Endothelial cell of umbilical vein (primary cell): ENCODE measurements at regions not wholly inside any gene's neighbourhood (a gene's known extent, or its start where the extent isn't known, plus 50 kb on each side); places are given as distances from the start of the nearest gene placed in this dataset.
A peak's percentile ranks its signal among the peaks of the same experiment; 100 is the strongest.
"Not testable (repeated sequence)": the region's sequence is repeated elsewhere in the genome, so short reads cannot be mapped to it uniquely, and the experiment has no call there.

Experiments
- BruUV-seq: library from RNA; stranded (reverse); fragments of 400-500 nt; replicated peaks from 2 replicates; lab custom pipeline; 2021; lab: Mats Ljungman, UMichigan
- CTCF ChIA-PET: fragments of 300-600, 350-600 bp; sonication (Branson Sonifier 250); formaldehyde crosslinking; loops from one replicate; lab custom pipeline; 2021; ENCODE audit warnings: antibody characterized with exemption, inconsistent platforms; lab: Charles Lee
- POLR2A ChIA-PET: fragments of 300-600, 350-600 bp; sonication (Branson Sonifier 250); formaldehyde crosslinking; loops from one replicate; lab custom pipeline; 2021; ENCODE audit warnings: antibody characterized with exemption, inconsistent platforms; lab: Charles Lee
- DNase-seq: peaks from one replicate; pipeline ENCODE4 v3.0.0-alpha.2; 2011; ENCODE audit warnings: low read depth, low spot score
- FAIRE-seq: peaks from 2 replicates; lab custom pipeline; 2011; peaks lifted over from hg19 to GRCh38; lab: Jason Lieb, UNC
- H2AFZ ChIP-seq: 2 replicates; pipeline ENCODE4 v1.6.0; 2012; ENCODE audit warnings: low read depth, low read length, control low read depth, inconsistent platforms
- H3K27ac ChIP-seq: 2 replicates; pipeline ENCODE4 v1.5.1; 2011; ENCODE audit warnings: low read depth, mild to moderate bottlenecking, control low read depth, low read length, moderate library complexity; ENCODE audit not compliant: insufficient read depth
- H3K27me3 ChIP-seq, 2 experiments: 2 replicates each; pipeline versions ENCODE4 v1.6.0 to v1.6.1; 2011; ENCODE audit warnings: low read length in 2 of 2, mixed read lengths in 1 of 2; ENCODE audit not compliant: control insufficient read depth in 2 of 2, insufficient read depth in 2 of 2
- H3K36me3 ChIP-seq, 2 experiments: 2 replicates in 1 of 2; 3 replicates in 1 of 2; pipeline ENCODE4 v1.5.1; 2011; ENCODE audit warnings: low read length in 2 of 2, mild to moderate bottlenecking in 1 of 2, moderate library complexity in 1 of 2; ENCODE audit not compliant: control insufficient read depth in 2 of 2, insufficient read depth in 2 of 2; ENCODE audit errors: extremely low read depth in 1 of 2
- H3K4me1 ChIP-seq: 3 replicates; pipeline ENCODE4 v1.5.1; 2011; ENCODE audit warnings: mild to moderate bottlenecking, low read length; ENCODE audit not compliant: control insufficient read depth, insufficient read depth; ENCODE audit errors: extremely low read depth
- H3K4me2 ChIP-seq: 2 replicates; pipeline ENCODE4 v1.6.1; 2011; ENCODE audit warnings: low read length, control low read depth, mixed read lengths; ENCODE audit not compliant: insufficient read depth
- H3K4me3 ChIP-seq, 3 experiments: fragments of 200-600 bp in 1 of 3; sonication (generic), shearing (Covaris generic) in 1 of 3; replicated peaks in 1 of 3; 2 replicates each; pipeline ENCODE4 v1.5.1; 2011 to 2016; ENCODE audit warnings: control low read depth in 3 of 3, low read length in 3 of 3, mild to moderate bottlenecking in 2 of 3, inconsistent platforms in 1 of 3, low read depth in 1 of 3, moderate library complexity in 1 of 3; ENCODE audit not compliant: insufficient read depth in 1 of 3
- H3K79me2 ChIP-seq: 2 replicates; pipeline ENCODE4 v1.6.0; 2012; ENCODE audit warnings: low read length, inconsistent platforms; ENCODE audit not compliant: control insufficient read depth, insufficient read depth
- H3K9ac ChIP-seq: replicated peaks from 2 replicates; pipeline ENCODE3; 2011; ENCODE audit warnings: low read length, control low read depth; ENCODE audit not compliant: insufficient read depth; ENCODE audit errors: extremely low read depth
- H3K9me1 ChIP-seq: replicated peaks from 3 replicates; pipeline ENCODE4 v1.6.0; 2011; ENCODE audit warnings: mild to moderate bottlenecking, low read length; ENCODE audit not compliant: control insufficient read depth, insufficient read depth; ENCODE audit errors: extremely low read depth
- H3K9me3 ChIP-seq: replicated peaks from 2 replicates; pipeline ENCODE4 v1.5.1; 2012; ENCODE audit warnings: low read length, inconsistent platforms; ENCODE audit not compliant: control insufficient read depth, insufficient read depth
- H4K20me1 ChIP-seq: replicated peaks from 2 replicates; pipeline ENCODE3; 2011; ENCODE audit warnings: mild to moderate bottlenecking, low read length; ENCODE audit not compliant: control insufficient read depth, insufficient read depth; ENCODE audit errors: extremely low read depth
- CTCF ChIP-seq, 2 donors: IDR thresholded peaks; 1 replicate in 1 of 2; 2 replicates in 1 of 2; pipeline ENCODE4 v1.5.1; 2011; ENCODE audit warnings: low read length in 2 of 2, mild to moderate bottlenecking in 2 of 2, moderate library complexity in 2 of 2, control low read depth in 1 of 2, inconsistent platforms in 1 of 2, low read depth in 1 of 2; ENCODE audit not compliant: insufficient read depth in 1 of 2; ENCODE audit errors: extremely low read depth in 1 of 2
- EZH2 ChIP-seq: IDR thresholded peaks from 2 replicates; pipeline ENCODE4 v1.6.1; 2012; ENCODE audit warnings: borderline replicate concordance, low read depth, mild to moderate bottlenecking, moderate library complexity, low read length, inconsistent platforms; ENCODE audit not compliant: severe bottlenecking
- FOS ChIP-seq: IDR thresholded peaks from 2 replicates; pipeline ENCODE4 v1.6.1; 2011; ENCODE audit warnings: mild to moderate bottlenecking, low read length, moderate library complexity, borderline replicate concordance; ENCODE audit not compliant: insufficient read depth
- GATA2 ChIP-seq: IDR thresholded peaks from 2 replicates; pipeline ENCODE4 v1.7.0; 2011; ENCODE audit warnings: low read depth, mild to moderate bottlenecking, moderate library complexity, mixed read lengths, low read length; ENCODE audit not compliant: insufficient read length, insufficient read depth
- JUN ChIP-seq: IDR thresholded peaks from 2 replicates; pipeline ENCODE4 v1.6.1; 2011; ENCODE audit warnings: borderline replicate concordance, low read depth; ENCODE audit not compliant: insufficient read length, insufficient read depth
- MAX ChIP-seq: IDR thresholded peaks from 2 replicates; pipeline ENCODE4 v1.6.1; 2011; ENCODE audit not compliant: insufficient read depth, insufficient read length
- MYC ChIP-seq: IDR thresholded peaks from one replicate; pipeline ENCODE4 v1.6.1; 2011; ENCODE audit warnings: mild to moderate bottlenecking, low read depth, low read length
- POLR2A ChIP-seq: IDR thresholded peaks from 2 replicates; pipeline ENCODE4 v1.6.1; 2012; ENCODE audit warnings: low read depth, mild to moderate bottlenecking, control low read depth, low read length
- POLR2AphosphoS5 ChIP-seq: IDR thresholded peaks from 2 replicates; pipeline ENCODE4 v1.6.1; 2012; ENCODE audit warnings: low read depth, mild to moderate bottlenecking, control low read depth, low read length, moderate library complexity; ENCODE audit not compliant: insufficient read depth
- dilution Hi-C: fragments of 300-500 bp; cut with MboI; formaldehyde crosslinking; loops from one replicate; pipeline ENCODE4 v1.15.0; 2019; ENCODE audit warnings: low sequenced_read_pairs; ENCODE audit not compliant: extremely low pct_ligation_motif_present
- intact Hi-C: fragments of 100-400 bp; cut with micrococcal nuclease; formaldehyde crosslinking; loops from one replicate; pipeline ENCODE4 v1.10.0; 2022

GRCh38 chr20:52060794-52061714 lies 130.5 kb downstream of the ZFP64 start:
- FAIRE-seq = peak; percentile 83

GRCh38 chr20:52057133-52057532 lies 134.4 kb downstream of the ZFP64 start:
- DNase-seq, H3K4me3 ChIP-seq, H3K27me3 ChIP-seq, POLR2A ChIA-PET, H3K27ac ChIP-seq, H3K9me1 ChIP-seq, H3K4me1 ChIP-seq, dilution Hi-C loops, H3K9me3 ChIP-seq, H3K4me2 ChIP-seq, H2AFZ ChIP-seq, H3K36me3 ChIP-seq, H3K9ac ChIP-seq, H4K20me1 ChIP-seq, intact Hi-C loops, H3K79me2 ChIP-seq, BruUV-seq, FAIRE-seq: not testable (repeated sequence)
- CTCF ChIA-PET = interaction anchor here (1.2 kb wide), 1 partner anchor 91 kb away, joined by 3 read pairs; no protein-coding TSS in a partner anchor

More at GRCh38 chr20:52060794-52061714, 130.5 kb downstream of the ZFP64 start:
- CTCF ChIA-PET = interaction anchor here (0.7 to 3.6 kb wide), 30 partner anchors 9 to 424 kb away, joined by 3 to 35 read pairs (median 4); no protein-coding TSS in a partner anchor
- no peaks in the 10 kb centered on the region for H3K36me3 ChIP-seq
- POLR2A ChIA-PET = no interaction called here
- H3K4me3 ChIP-seq = no peak overlapping the region
- H3K27ac ChIP-seq = peak overlapping the region; percentile 62
- no peaks in the 10 kb centered on the region for H4K20me1 ChIP-seq
- TSS peak; percentile 4 for BruUV-seq
- no peaks in the 10 kb centered on the region for H3K27me3 ChIP-seq
- H3K4me1 ChIP-seq = peaks cover 9% of the 10 kb centered on the region
- no peaks in the 10 kb centered on the region for H3K9me3 ChIP-seq
- H2AFZ ChIP-seq = peak overlapping the region; percentile 54
- no peaks in the 10 kb centered on the region for H3K9me1 ChIP-seq
- peak overlapping the region; percentile 48 for H3K4me2 ChIP-seq
- TF ChIP-seq POLR2A (no peak), JUN (no peak), MYC (no peak), MAX (no peak), CTCF (IDR thresholded peaks at IDR 0.05; ENCODE audit: extremely low read depth in 1 of 2, insufficient read depth in 1 of 2, low read depth in 1 of 2, low read length in 2 of 2) (peak; percentile 50 to 55), EZH2 (no peak), GATA2 (no peak), FOS (peak; percentile 40), POLR2AphosphoS5 (no peak)
- H3K79me2 ChIP-seq = no peaks in the 10 kb centered on the region
- H3K9ac ChIP-seq = peak overlapping the region; percentile 47
- dilution Hi-C loops = no loop called here
- DNase-seq = peak; percentile 82
- intact Hi-C loops = loop anchor here (1.0 to 2.0 kb wide), 9 partner anchors 30 to 430 kb away; no protein-coding TSS in a partner anchor
